Neural progenitor cell (in vitro differentiated cells): ENCODE measurements at regions not wholly inside any gene's neighbourhood (a gene's known extent, or its start where the extent isn't known, plus 50 kb on each side); places are given as distances from the start of the nearest gene placed in this dataset.

Experiments used
- DNase-seq: peaks from one replicate; pipeline ENCODE4 v3.0.0-alpha.2; 2016; ENCODE audit warnings: low spot score
- H2AFZ ChIP-seq: fragments of 200-600 bp; sonication (generic); replicated peaks from 2 replicates; pipeline ENCODE4 v1.6.1; 2016; ENCODE audit warnings: antibody characterized with exemption
- H3F3A ChIP-seq: fragments of 200-600 bp; sonication (generic); 2 replicates; pipeline ENCODE4 v1.6.1; 2016; ENCODE audit warnings: antibody characterized with exemption, low read depth
- H3K27ac ChIP-seq: fragments of 200-600 bp; sonication (generic); 2 replicates; pipeline ENCODE4 v1.5.1; 2016; ENCODE audit warnings: mild to moderate bottlenecking
- H3K27me3 ChIP-seq: fragments of 200-600 bp; sonication (generic); 2 replicates; pipeline ENCODE4 v1.6.1; 2016; ENCODE audit warnings: mild to moderate bottlenecking, moderate library complexity
- H3K36me3 ChIP-seq: fragments of 200-600 bp; sonication (generic); 2 replicates; pipeline ENCODE4 v1.5.1; 2016
- H3K4me1 ChIP-seq: fragments of 200-600 bp; sonication (generic); 2 replicates; pipeline ENCODE4 v1.6.1; 2016; ENCODE audit warnings: mixed run types
- H3K4me2 ChIP-seq: fragments of 200-600 bp; sonication (generic); 2 replicates; pipeline ENCODE4 v1.6.1; 2016
- H3K4me3 ChIP-seq: fragments of 200-600 bp; sonication (generic); 2 replicates; pipeline ENCODE4 v1.5.1; 2016
- H3K79me2 ChIP-seq: fragments of 200-600 bp; sonication (generic); 2 replicates; pipeline ENCODE4 v1.6.1; 2016; ENCODE audit warnings: low read depth
- H3K9ac ChIP-seq: fragments of 200-600 bp; sonication (generic); 2 replicates; pipeline ENCODE4 v1.6.1; 2016
- H3K9me3 ChIP-seq: fragments of 200-600 bp; sonication (generic); 2 replicates; pipeline ENCODE4 v1.5.1; 2016; ENCODE audit warnings: low read depth
- H4K20me1 ChIP-seq: fragments of 200-600 bp; sonication (generic); 2 replicates; pipeline ENCODE4 v1.6.1; 2016; ENCODE audit warnings: low read depth
- H3K27ac Mint-ChIP-seq: 3 replicates; pipeline ENCODE4 v1.8.0; 2021; ENCODE audit warnings: mixed read lengths
- H3K27me3 Mint-ChIP-seq: 2 replicates; pipeline ENCODE4 v1.8.0; 2022; ENCODE audit warnings: low read depth, mild to moderate bottlenecking, inconsistent platforms, moderate library complexity, mixed read lengths; ENCODE audit not compliant: insufficient read depth
- H3K36me3 Mint-ChIP-seq: 3 replicates; pipeline ENCODE4 v1.8.0; 2021; ENCODE audit warnings: mixed read lengths
- H3K4me1 Mint-ChIP-seq: 3 replicates; pipeline ENCODE4 v1.8.0; 2021; ENCODE audit warnings: mixed read lengths
- H3K4me3 Mint-ChIP-seq: 3 replicates; pipeline ENCODE4 v1.8.0; 2021; ENCODE audit warnings: mild to moderate bottlenecking, moderate library complexity, mixed read lengths
- H3K9me3 Mint-ChIP-seq: 3 replicates; pipeline ENCODE4 v1.8.0; 2020; ENCODE audit warnings: mixed read lengths
- EZH2 ChIP-seq: fragments of 200-600 bp; sonication (generic); IDR thresholded peaks from 2 replicates; pipeline ENCODE4 v1.6.1; 2017; ENCODE audit warnings: antibody characterized with exemption, mild to moderate bottlenecking, moderate library complexity
- EZH2phosphoT487 ChIP-seq: fragments of 200-600 bp; sonication (generic); IDR thresholded peaks from 2 replicates; pipeline ENCODE4 v1.6.1; 2017; ENCODE audit warnings: antibody characterized with exemption
- TF ChIP-seq, protein P1 (sequence below): fragments of 200-600 bp; sonication (generic); IDR thresholded peaks from 2 replicates; pipeline ENCODE4 v1.5.1; 2017; ENCODE audit warnings: antibody characterized with exemption, mild to moderate bottlenecking

DNA sequence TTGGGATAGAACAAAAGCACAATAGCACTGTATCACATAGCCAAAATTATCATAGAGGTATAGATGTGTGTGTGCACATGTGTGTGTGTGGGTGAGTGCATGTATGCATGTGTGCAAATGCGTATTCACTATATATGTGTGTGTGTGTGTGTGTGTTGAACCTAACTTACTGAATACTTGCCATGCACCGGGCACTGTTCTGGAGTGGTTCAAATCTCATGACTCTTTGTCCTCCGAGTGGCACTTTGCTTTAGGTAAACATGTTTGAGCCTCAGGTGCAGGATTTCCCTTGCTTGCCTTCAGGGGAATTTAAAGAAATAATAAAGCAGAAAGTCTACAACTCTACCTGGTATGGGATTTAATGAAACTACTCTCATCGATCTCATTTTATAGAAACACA lies 183.5 kb upstream of the GDNF start:
- Mint-ChIP-seq H3K27me3 (no peaks in the 10 kb centered on the region), H3K4me1 (peaks cover 3% of the 10 kb centered on the region), H3K4me3 (no peak overlapping the region), H3K36me3 (no peaks in the 10 kb centered on the region), H3K9me3 (no peaks in the 10 kb centered on the region), H3K27ac (no peak overlapping the region)
- Histone ChIP-seq H3F3A (no peaks in the 10 kb centered on the region), H4K20me1 (no peaks in the 10 kb centered on the region), H2AFZ (no peak overlapping the region), H3K4me2 (no peak overlapping the region), H3K79me2 (no peaks in the 10 kb centered on the region), H3K27ac (no peak overlapping the region), H3K27me3 (no peaks in the 10 kb centered on the region), H3K9me3 (no peaks in the 10 kb centered on the region), H3K36me3 (no peaks in the 10 kb centered on the region), H3K4me3 (no peak overlapping the region), H3K4me1 (no peaks in the 10 kb centered on the region), H3K9ac (no peak overlapping the region)
- no peak for TF ChIP-seq EZH2
- no peak for TF ChIP-seq EZH2phosphoT487
- TF ChIP-seq, protein P1, sequence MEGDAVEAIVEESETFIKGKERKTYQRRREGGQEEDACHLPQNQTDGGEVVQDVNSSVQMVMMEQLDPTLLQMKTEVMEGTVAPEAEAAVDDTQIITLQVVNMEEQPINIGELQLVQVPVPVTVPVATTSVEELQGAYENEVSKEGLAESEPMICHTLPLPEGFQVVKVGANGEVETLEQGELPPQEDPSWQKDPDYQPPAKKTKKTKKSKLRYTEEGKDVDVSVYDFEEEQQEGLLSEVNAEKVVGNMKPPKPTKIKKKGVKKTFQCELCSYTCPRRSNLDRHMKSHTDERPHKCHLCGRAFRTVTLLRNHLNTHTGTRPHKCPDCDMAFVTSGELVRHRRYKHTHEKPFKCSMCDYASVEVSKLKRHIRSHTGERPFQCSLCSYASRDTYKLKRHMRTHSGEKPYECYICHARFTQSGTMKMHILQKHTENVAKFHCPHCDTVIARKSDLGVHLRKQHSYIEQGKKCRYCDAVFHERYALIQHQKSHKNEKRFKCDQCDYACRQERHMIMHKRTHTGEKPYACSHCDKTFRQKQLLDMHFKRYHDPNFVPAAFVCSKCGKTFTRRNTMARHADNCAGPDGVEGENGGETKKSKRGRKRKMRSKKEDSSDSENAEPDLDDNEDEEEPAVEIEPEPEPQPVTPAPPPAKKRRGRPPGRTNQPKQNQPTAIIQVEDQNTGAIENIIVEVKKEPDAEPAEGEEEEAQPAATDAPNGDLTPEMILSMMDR, result no peak
- no peak for DNase-seq

DNA sequence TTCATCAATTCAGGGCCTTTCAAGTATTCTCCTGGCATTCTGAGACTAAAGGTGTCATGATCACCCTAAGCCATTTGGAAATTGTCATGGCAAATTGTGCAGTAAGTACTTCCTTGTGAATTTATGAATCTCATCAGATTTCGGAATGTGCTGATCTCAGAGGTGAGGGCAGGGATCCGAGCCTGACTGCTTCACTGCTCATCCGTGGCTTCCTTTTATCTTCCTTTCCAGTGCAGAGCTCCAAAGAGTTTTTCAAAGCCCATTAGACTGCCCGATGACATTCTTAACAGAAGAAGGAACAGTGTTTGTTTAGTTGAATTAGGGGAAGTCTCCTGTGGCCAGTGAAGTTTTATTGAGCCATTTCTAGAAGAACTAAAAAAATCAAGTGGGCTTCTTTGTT lies 182.8 kb upstream of the GDNF start:
- Histone ChIP-seq H2AFZ (no peak overlapping the region), H3K4me1 (no peaks in the 10 kb centered on the region), H3K9ac (no peak overlapping the region), H4K20me1 (no peaks in the 10 kb centered on the region), H3K4me3 (no peak overlapping the region), H3K9me3 (no peaks in the 10 kb centered on the region), H3K4me2 (no peak overlapping the region), H3K27ac (no peak overlapping the region), H3K27me3 (no peaks in the 10 kb centered on the region), H3K79me2 (no peaks in the 10 kb centered on the region), H3K36me3 (no peaks in the 10 kb centered on the region), H3F3A (no peaks in the 10 kb centered on the region)
- Mint-ChIP-seq H3K27me3 (no peaks in the 10 kb centered on the region), H3K27ac (no peak overlapping the region), H3K4me1 (peaks cover 3% of the 10 kb centered on the region), H3K36me3 (no peaks in the 10 kb centered on the region), H3K4me3 (no peak overlapping the region), H3K9me3 (no peaks in the 10 kb centered on the region)
- no peak for DNase-seq
- no peak for TF ChIP-seq EZH2phosphoT487
- no peak for TF ChIP-seq EZH2
- TF ChIP-seq, protein P1, result no peak

DNA sequence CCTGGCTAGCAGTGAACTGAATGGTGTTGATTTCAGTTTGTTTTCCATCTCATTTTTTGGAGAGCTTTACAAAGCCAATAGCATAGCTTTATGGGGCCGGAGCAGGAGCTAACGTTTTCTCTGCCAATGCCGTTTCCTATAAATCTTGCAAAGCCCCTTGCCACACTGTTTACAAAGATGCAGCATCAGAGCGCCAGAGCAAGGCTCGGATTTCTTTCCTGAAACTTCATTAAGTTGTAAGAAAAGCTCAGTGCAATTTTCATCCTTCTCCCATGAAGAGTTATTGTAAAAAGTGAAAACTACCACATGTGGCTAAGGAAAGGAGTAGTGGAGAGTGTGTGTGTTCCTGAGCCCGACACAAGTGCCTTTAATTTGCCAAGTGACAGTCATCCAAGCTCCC lies 178.2 kb upstream of the GDNF start:
- H3K27me3 ChIP-seq, result no peaks in the 10 kb centered on the region
- no peak overlapping the region for H3K4me3 ChIP-seq
- no peak overlapping the region for H3K27ac Mint-ChIP-seq
- H2AFZ ChIP-seq, result no peak overlapping the region
- H3F3A ChIP-seq, result no peaks in the 10 kb centered on the region
- H3K4me1 ChIP-seq, result no peaks in the 10 kb centered on the region
- no peak overlapping the region for H3K9ac ChIP-seq
- H3K79me2 ChIP-seq, result no peaks in the 10 kb centered on the region
- DNase-seq, result no peak
- no peaks in the 10 kb centered on the region for H4K20me1 ChIP-seq
- H3K36me3 Mint-ChIP-seq, result no peaks in the 10 kb centered on the region
- TF ChIP-seq, protein P1, result no peak
- TF ChIP-seq EZH2phosphoT487, result no peak
- no peak for TF ChIP-seq EZH2
- H3K9me3 ChIP-seq, result no peaks in the 10 kb centered on the region
- no peak overlapping the region for H3K27ac ChIP-seq
- H3K4me3 Mint-ChIP-seq, result no peak overlapping the region
- no peaks in the 10 kb centered on the region for H3K9me3 Mint-ChIP-seq
- no peak overlapping the region for H3K4me2 ChIP-seq
- H3K27me3 Mint-ChIP-seq, result peaks cover 2% of the 10 kb centered on the region
- H3K4me1 Mint-ChIP-seq, result peaks cover 3% of the 10 kb centered on the region
- no peaks in the 10 kb centered on the region for H3K36me3 ChIP-seq

DNA sequence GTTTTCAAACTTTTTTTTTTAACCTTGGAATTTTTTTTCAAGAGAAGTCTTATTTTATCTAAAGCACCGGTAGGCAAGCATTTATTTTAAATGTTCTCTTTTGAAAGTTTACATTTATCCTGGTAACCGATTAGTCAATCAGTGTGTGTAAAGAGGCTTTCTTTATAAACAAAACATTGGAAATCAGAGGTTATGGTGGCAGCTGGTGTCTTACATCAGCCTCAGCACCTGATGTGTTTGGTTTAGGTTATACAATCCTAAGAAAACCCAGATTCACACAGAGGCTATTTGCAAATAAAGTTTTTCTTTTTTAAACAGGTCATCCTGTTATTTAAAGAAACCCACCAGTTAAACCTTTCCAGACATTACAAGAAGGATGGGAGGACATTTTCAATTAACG lies 173.3 kb upstream of the GDNF start:
- Histone ChIP-seq H3K27me3 (no peaks in the 10 kb centered on the region), H3K9ac (no peak overlapping the region), H3K4me2 (no peak overlapping the region), H3K4me1 (no peaks in the 10 kb centered on the region), H3F3A (no peaks in the 10 kb centered on the region), H3K4me3 (no peak overlapping the region), H3K27ac (no peak overlapping the region), H2AFZ (no peak overlapping the region), H3K36me3 (no peaks in the 10 kb centered on the region), H3K79me2 (no peaks in the 10 kb centered on the region), H4K20me1 (no peaks in the 10 kb centered on the region), H3K9me3 (no peaks in the 10 kb centered on the region)
- Mint-ChIP-seq H3K4me1 (no peaks in the 10 kb centered on the region), H3K36me3 (no peaks in the 10 kb centered on the region), H3K27me3 (peaks cover 2% of the 10 kb centered on the region), H3K9me3 (no peaks in the 10 kb centered on the region), H3K27ac (no peak overlapping the region), H3K4me3 (no peak overlapping the region)
- TF ChIP-seq EZH2phosphoT487 (no peak), EZH2 (no peak)
- TF ChIP-seq, protein P1, result no peak
- DNase-seq, result no peak
